ENCODE measurements at regions not wholly inside any gene's neighbourhood (a gene's known extent, or its start where the extent isn't known, plus 50 kb on each side); places are given as distances from the start of the nearest gene placed in this dataset.

- H3K9ac ChIP-seq (ENCODE audit: low read depth, low read length), result no peak overlapping the region
- H3K4me3 ChIP-seq (ENCODE audit: insufficient read depth, low read depth, low read length), result no peak overlapping the region
- no peak overlapping the region for H2BK20ac ChIP-seq (ENCODE audit: low read depth, low read length)
- H2BK15ac ChIP-seq (ENCODE audit: low read depth, low read length), result no peak overlapping the region
- intact Hi-C loops (cut with micrococcal nuclease), result no loop called here
- no peak overlapping the region for H4K5ac ChIP-seq (ENCODE audit: low read depth, low read length)
- H2AFZ ChIP-seq (replicated peaks; ENCODE audit: low read length, poor library complexity), result no peak overlapping the region
- H3K27me3 ChIP-seq (ENCODE audit: control insufficient read depth, insufficient read depth, low read length), result no peaks in the 10 kb centered on the region
- ATAC-seq (ENCODE audit: low read depth) (no peak), DNase-seq (no peak)
- no peaks in the 10 kb centered on the region for H3K4me1 ChIP-seq (ENCODE audit: control insufficient read depth, insufficient read depth, low read length)
- no peak overlapping the region for H2AK5ac ChIP-seq (ENCODE audit: low read depth, low read length)
- H3K4ac ChIP-seq (ENCODE audit: low read depth, low read length), result no peak overlapping the region
- no peak overlapping the region for H3K27ac ChIP-seq (ENCODE audit: insufficient read depth, low read length)
- H2BK5ac ChIP-seq (ENCODE audit: low read depth, low read length, poor library complexity, severe bottlenecking), result no peak overlapping the region
- H3K56ac ChIP-seq (ENCODE audit: extremely low read depth, insufficient read depth, low read length), result no peak overlapping the region
- H4K20me1 ChIP-seq (ENCODE audit: insufficient read depth, low read length), result no peaks in the 10 kb centered on the region
- dilution Hi-C loops (cut with HindIII; ENCODE audit: low sequenced_read_pairs, unreplicated experiment), result no loop called here
- H3K14ac ChIP-seq (replicated peaks; ENCODE audit: low read depth, low read length), result no peak overlapping the region
- no peak overlapping the region for H2BK120ac ChIP-seq (ENCODE audit: low read depth, low read length)
- H3K9me1 ChIP-seq (ENCODE audit: insufficient read depth, low read length), result no peaks in the 10 kb centered on the region
- TF ChIP-seq CHD1 (IDR thresholded peaks at IDR 0.05; ENCODE audit: low read depth, low read length) (no peak), POLR2A (IDR thresholded peaks at IDR 0.05; ENCODE audit: low read depth, low read length) (no peak), MXI1 (IDR thresholded peaks at IDR 0.05; ENCODE audit: borderline replicate concordance, low read depth, low read length) (no peak), RFX5 (IDR thresholded peaks at IDR 0.05; ENCODE audit: low read depth, low read length) (no peak), ELK1 (IDR thresholded peaks at IDR 0.05; ENCODE audit: borderline replicate concordance, low read depth, low read length) (no peak), FOS (IDR thresholded peaks at IDR 0.05; ENCODE audit: low read depth, low read length) (no peak), CTCF (conservative IDR thresholded peaks at IDR 0.05; ENCODE audit: low read depth, low read length) (no peak), RAD21 (IDR thresholded peaks at IDR 0.05; ENCODE audit: low read length) (no peak), USF2 (IDR thresholded peaks at IDR 0.05; ENCODE audit: low read depth, low read length) (no peak), BHLHE40 (IDR thresholded peaks at IDR 0.05; ENCODE audit: low read depth, low read length) (no peak), MAFK (IDR thresholded peaks at IDR 0.05; ENCODE audit: low read depth, low read length) (no peak), RCOR1 (IDR thresholded peaks at IDR 0.05; ENCODE audit: insufficient replicate concordance, low read length) (no peak), MAZ (IDR thresholded peaks at IDR 0.05; ENCODE audit: borderline replicate concordance, low read depth, low read length) (no peak)
- no peak overlapping the region for H3K4me2 ChIP-seq (ENCODE audit: low read depth, low read length)
- POLR2A ChIA-PET (ENCODE audit: unreplicated experiment), result no interaction called here
- H4K91ac ChIP-seq (ENCODE audit: insufficient read depth, low read depth, low read length), result no peak overlapping the region
- H3K18ac ChIP-seq (ENCODE audit: low read depth, low read length), result no peak overlapping the region
- WGBS, 2 experiments (ENCODE audit: extremely low coverage in 2 of 2, insufficient read length in 1 of 2), result no CpG with 5 or more reads among the region's 4 CpGs
- CTCF ChIA-PET, result no interaction called here
- H3K36me3 ChIP-seq (ENCODE audit: control insufficient read depth, insufficient read depth, low read length), result no peaks in the 10 kb centered on the region
- H4K8ac ChIP-seq (ENCODE audit: low read depth in 2 of 2, low read length in 2 of 2), result no peak overlapping the region
- H3K79me1 ChIP-seq (ENCODE audit: low read depth in 1 of 2, low read length in 2 of 2), result no peaks in the 10 kb centered on the region
- BruUV-seq (replicated peaks), result no TSS peak
- peaks cover 46% of the 10 kb centered on the region for H3K9me3 ChIP-seq (ENCODE audit: control insufficient read depth, insufficient read depth, low read length)
- no peak overlapping the region for H3K23ac ChIP-seq (ENCODE audit: low read depth, low read length)
- in situ Hi-C loops (cut with MboI; ENCODE audit: low sequenced_read_pairs), result no loop called here
- no peak overlapping the region for H2AK9ac ChIP-seq (replicated peaks; ENCODE audit: low read depth, low read length, poor library complexity)
Observed at GRCh38 chr22:48832592-48832991, 995.1 kb downstream of the BRD1 start.

Data from IMR-90 (cell line).